H9 (cell line): ENCODE measurements at regions not wholly inside any gene's neighbourhood (a gene's known extent, or its start where the extent isn't known, plus 50 kb on each side); places are given as distances from the start of the nearest gene placed in this dataset.

Source experiments
- DNase-seq: peaks from one replicate; pipeline ENCODE4 v3.0.0-alpha.2; 2017
- H2AFZ ChIP-seq: one replicate; pipeline ENCODE4 v1.6.1; 2013; ENCODE audit warnings: mild to moderate bottlenecking, low read length, control low read depth, moderate library complexity
- H2AK5ac ChIP-seq: 2 replicates; pipeline ENCODE4 v1.6.1; 2013; ENCODE audit warnings: low read length, control low read depth, mixed read lengths; ENCODE audit not compliant: insufficient read length
- H2BK120ac ChIP-seq: one replicate; pipeline ENCODE4 v1.6.1; 2013; ENCODE audit warnings: low read depth, mild to moderate bottlenecking, low read length, control low read depth, inconsistent platforms; ENCODE audit not compliant: poor library complexity, severe bottlenecking
- H2BK12ac ChIP-seq: 2 replicates; pipeline ENCODE4 v1.6.1; 2013; ENCODE audit warnings: low read length, control low read depth, mixed read lengths, low read depth; ENCODE audit not compliant: insufficient read length
- H2BK15ac ChIP-seq: 2 replicates; pipeline ENCODE4 v1.6.1; 2013; ENCODE audit warnings: low read depth, low read length, control low read depth
- H2BK20ac ChIP-seq: one replicate; pipeline ENCODE4 v1.6.1; 2013; ENCODE audit warnings: low read depth, mild to moderate bottlenecking, low read length, control low read depth, inconsistent platforms; ENCODE audit not compliant: poor library complexity, severe bottlenecking
- H2BK5ac ChIP-seq: 2 replicates; pipeline ENCODE4 v1.6.1; 2013; ENCODE audit warnings: low read length, control low read depth, mixed read lengths; ENCODE audit not compliant: insufficient read length
- H3K14ac ChIP-seq: 2 replicates; pipeline ENCODE4 v1.6.1; 2013; ENCODE audit warnings: low read length, control low read depth; ENCODE audit not compliant: insufficient read depth
- H3K18ac ChIP-seq: 2 replicates; pipeline ENCODE4 v1.6.1; 2013; ENCODE audit warnings: low read depth, mild to moderate bottlenecking, mixed read lengths, low read length, control low read depth; ENCODE audit not compliant: insufficient read length
- H3K23ac ChIP-seq: 2 replicates; pipeline ENCODE4 v1.6.1; 2013; ENCODE audit warnings: low read length, control low read depth, mixed read lengths, low read depth; ENCODE audit not compliant: insufficient read length
- H3K23me2 ChIP-seq: 2 replicates; pipeline ENCODE4 v1.6.1; 2013; ENCODE audit warnings: low read depth, mild to moderate bottlenecking, mixed read lengths, low read length, control low read depth; ENCODE audit not compliant: insufficient read length, poor library complexity, severe bottlenecking
- H3K27ac ChIP-seq: 2 replicates; pipeline ENCODE4 v1.5.1; 2013; ENCODE audit warnings: low read length, control low read depth, mixed read lengths, low read depth; ENCODE audit not compliant: insufficient read length
- H3K27me3 ChIP-seq: 2 replicates; pipeline ENCODE4 v1.6.1; 2013; ENCODE audit warnings: low read length, control low read depth, inconsistent platforms; ENCODE audit not compliant: insufficient read depth
- H3K4ac ChIP-seq: 2 replicates; pipeline ENCODE4 v1.6.1; 2013; ENCODE audit warnings: low read depth, mild to moderate bottlenecking, control low read depth, inconsistent platforms, low read length, moderate library complexity
- H3K4me1 ChIP-seq: 2 replicates; pipeline ENCODE4 v1.6.1; 2013; ENCODE audit warnings: low read length, control low read depth, inconsistent platforms; ENCODE audit not compliant: insufficient read depth
- H3K4me2 ChIP-seq: 2 replicates; pipeline ENCODE4 v1.6.1; 2013; ENCODE audit warnings: low read length, control low read depth, mixed read lengths; ENCODE audit not compliant: insufficient read length, insufficient read depth
- H3K56ac ChIP-seq: 2 replicates; pipeline ENCODE4 v1.6.1; 2013; ENCODE audit warnings: low read depth, mild to moderate bottlenecking, mixed read lengths, low read length, control low read depth; ENCODE audit not compliant: insufficient read length
- H3K79me1 ChIP-seq: 2 replicates; pipeline ENCODE4 v1.6.1; 2013; ENCODE audit warnings: low read depth, mild to moderate bottlenecking, moderate library complexity, low read length, control low read depth, inconsistent platforms; ENCODE audit not compliant: insufficient read depth, poor library complexity, severe bottlenecking
- H3K79me2 ChIP-seq: 2 replicates; pipeline ENCODE4 v1.6.1; 2013; ENCODE audit warnings: low read length, control low read depth, inconsistent platforms; ENCODE audit not compliant: insufficient read depth
- H3K9ac ChIP-seq: 2 replicates; pipeline ENCODE4 v1.6.1; 2013; ENCODE audit warnings: low read length, control low read depth, mixed read lengths; ENCODE audit not compliant: insufficient read length; ENCODE audit errors: extremely low read depth
- H3K9me3 ChIP-seq: one replicate; pipeline ENCODE4 v1.6.1; 2013; ENCODE audit warnings: low read depth, low read length, inconsistent platforms; ENCODE audit not compliant: control insufficient read depth
- H3T11ph ChIP-seq: one replicate; pipeline ENCODE4 v1.6.1; 2013; ENCODE audit warnings: mild to moderate bottlenecking, low read length, control low read depth, inconsistent platforms
- H4K20me1 ChIP-seq: one replicate; pipeline ENCODE4 v1.6.1; 2013; ENCODE audit not compliant: control insufficient read depth, insufficient read length, insufficient read depth
- H4K5ac ChIP-seq: 2 replicates; pipeline ENCODE4 v1.6.1; 2013; ENCODE audit warnings: low read depth, mild to moderate bottlenecking, mixed read lengths, low read length, control low read depth; ENCODE audit not compliant: insufficient read length
- H4K8ac ChIP-seq: replicated peaks from 2 replicates; pipeline ENCODE4 v1.6.1; 2013; ENCODE audit warnings: low read length, control low read depth, mixed read lengths, low read depth; ENCODE audit not compliant: insufficient read length
- H4K91ac ChIP-seq: 2 replicates; pipeline ENCODE4 v1.6.1; 2013; ENCODE audit warnings: low read depth, mild to moderate bottlenecking, moderate library complexity, mixed read lengths, low read length, control low read depth; ENCODE audit not compliant: insufficient read length
- H3K27ac Mint-ChIP-seq, 3 experiments: 2 replicates in 2 of 3; 3 replicates in 1 of 3; pipeline ENCODE4 v1.8.0; 2020 to 2021; ENCODE audit warnings: mixed read lengths in 3 of 3, mild to moderate bottlenecking in 1 of 3, moderate library complexity in 1 of 3
- H3K27me3 Mint-ChIP-seq: 2 replicates; pipeline ENCODE4 v1.8.0; 2021; ENCODE audit warnings: low read depth, mild to moderate bottlenecking, moderate library complexity, mixed read lengths
- H3K36me3 Mint-ChIP-seq, 3 experiments: 2 replicates in 2 of 3; 3 replicates in 1 of 3; pipeline ENCODE4 v1.8.0; 2020 to 2021; ENCODE audit warnings: low read depth in 3 of 3, mixed read lengths in 3 of 3; ENCODE audit not compliant: insufficient read depth in 1 of 3
- H3K4me1 Mint-ChIP-seq, 2 experiments: 2 replicates each; pipeline ENCODE4 v1.8.0; 2020; ENCODE audit warnings: mixed read lengths in 2 of 2
- H3K4me3 Mint-ChIP-seq, 2 experiments: 2 replicates in 1 of 2; 3 replicates in 1 of 2; pipeline ENCODE4 v1.8.0; 2020 to 2021; ENCODE audit warnings: mild to moderate bottlenecking in 2 of 2, mixed read lengths in 2 of 2, moderate library complexity in 1 of 2
- H3K9me3 Mint-ChIP-seq, 2 experiments: 2 replicates in 1 of 2; 3 replicates in 1 of 2; pipeline ENCODE4 v1.8.0; 2020; ENCODE audit warnings: mild to moderate bottlenecking in 2 of 2, mixed read lengths in 2 of 2, moderate library complexity in 1 of 2
- CTCF ChIP-seq: fragments of 200-600 bp; sonication (generic); conservative IDR thresholded peaks from 3 replicates; pipeline ENCODE4 v1.8.0; 2021; ENCODE audit warnings: antibody characterized with exemption, mild to moderate bottlenecking
- WGBS: extraction: QIAGEN DNeasy Blood & Tissue Kit; methylation state at CpG from one replicate; pipeline ENCODE4 v1.1.7; 2013; ENCODE audit warnings: missing lambda C conversion rate, low lambda C conversion rate, mixed read lengths; ENCODE audit not compliant: insufficient read length; ENCODE audit errors: extremely low coverage; 5-methylcytosine and 5-hydroxymethylcytosine counted together

DNA sequence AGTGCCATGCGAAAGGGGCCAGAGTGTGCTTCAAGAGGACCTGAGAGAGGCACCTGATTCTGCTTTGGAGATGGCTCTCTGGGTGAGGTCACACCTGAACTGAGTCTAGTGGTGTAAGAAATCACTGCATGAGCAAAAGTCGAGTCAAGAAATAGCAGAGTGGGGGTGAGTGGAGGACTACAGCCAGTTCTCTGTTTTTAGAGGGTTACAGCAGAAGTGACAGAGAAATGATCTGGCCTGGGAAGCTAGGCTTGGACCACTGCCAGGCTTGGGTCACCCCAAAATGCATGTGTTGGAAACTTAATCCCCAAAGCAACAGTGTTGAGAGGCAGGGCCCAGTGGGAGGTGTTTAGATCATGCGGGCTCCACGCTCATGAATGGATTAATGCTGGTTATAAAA, 312.0 kb downstream of the CBLN1 start:
- Mint-ChIP-seq H3K4me3 (no peak overlapping the region), H3K36me3 (no peaks in the 10 kb centered on the region), H3K27me3 (no peaks in the 10 kb centered on the region), H3K27ac (no peak overlapping the region; a peak in 1 of 7 replicates), H3K9me3 (no peaks in the 10 kb centered on the region), H3K4me1 (peaks cover 7 to 9% of the 10 kb centered on the region in 2 experiments; a peak in 2 of 4 replicates)
- H3K27me3 ChIP-seq = no peaks in the 10 kb centered on the region
- H3K23ac ChIP-seq = no peak overlapping the region
- no peaks in the 10 kb centered on the region for H3K9me3 ChIP-seq
- H3K18ac ChIP-seq = no peak overlapping the region
- no peak overlapping the region for H2BK12ac ChIP-seq
- H4K91ac ChIP-seq = no peak overlapping the region
- no peak overlapping the region for H2BK5ac ChIP-seq
- H3K79me2 ChIP-seq = no peaks in the 10 kb centered on the region
- no peaks in the 10 kb centered on the region for H3K23me2 ChIP-seq
- no CpG with 5 or more reads among the region's 4 CpGs for WGBS
- H2BK15ac ChIP-seq = no peak overlapping the region
- no peak overlapping the region for H3K4ac ChIP-seq
- no peak overlapping the region for H2AFZ ChIP-seq
- no peak overlapping the region for H3K14ac ChIP-seq
- H3K9ac ChIP-seq = no peak overlapping the region
- no peak overlapping the region for H3K4me2 ChIP-seq
- TF ChIP-seq CTCF = no peak
- no peak overlapping the region for H2AK5ac ChIP-seq
- H2BK120ac ChIP-seq = no peak overlapping the region
- H4K20me1 ChIP-seq = no peaks in the 10 kb centered on the region
- H3K27ac ChIP-seq = no peak overlapping the region
- no peaks in the 10 kb centered on the region for H3K79me1 ChIP-seq
- no peak overlapping the region for H2BK20ac ChIP-seq
- no peak overlapping the region for H4K8ac ChIP-seq
- H3T11ph ChIP-seq = no peak overlapping the region
- H4K5ac ChIP-seq = no peak overlapping the region
- DNase-seq = no peak
- no peak overlapping the region for H3K56ac ChIP-seq
- no peaks in the 10 kb centered on the region for H3K4me1 ChIP-seq
